H9 (cell line): ENCODE measurements at regions not wholly inside any gene's neighbourhood (a gene's known extent, or its start where the extent isn't known, plus 50 kb on each side); places are given as distances from the start of the nearest gene placed in this dataset.

Experiments
- DNase-seq: peaks from one replicate; pipeline ENCODE4 v3.0.0-alpha.2; 2017
- H2AFZ ChIP-seq: one replicate; pipeline ENCODE4 v1.6.1; 2013; ENCODE audit warnings: mild to moderate bottlenecking, low read length, control low read depth, moderate library complexity
- H2AK5ac ChIP-seq: 2 replicates; pipeline ENCODE4 v1.6.1; 2013; ENCODE audit warnings: low read length, control low read depth, mixed read lengths; ENCODE audit not compliant: insufficient read length
- H2BK120ac ChIP-seq: one replicate; pipeline ENCODE4 v1.6.1; 2013; ENCODE audit warnings: low read depth, mild to moderate bottlenecking, low read length, control low read depth, inconsistent platforms; ENCODE audit not compliant: poor library complexity, severe bottlenecking
- H2BK12ac ChIP-seq: 2 replicates; pipeline ENCODE4 v1.6.1; 2013; ENCODE audit warnings: low read length, control low read depth, mixed read lengths, low read depth; ENCODE audit not compliant: insufficient read length
- H2BK15ac ChIP-seq: 2 replicates; pipeline ENCODE4 v1.6.1; 2013; ENCODE audit warnings: low read depth, low read length, control low read depth
- H2BK20ac ChIP-seq: one replicate; pipeline ENCODE4 v1.6.1; 2013; ENCODE audit warnings: low read depth, mild to moderate bottlenecking, low read length, control low read depth, inconsistent platforms; ENCODE audit not compliant: poor library complexity, severe bottlenecking
- H2BK5ac ChIP-seq: 2 replicates; pipeline ENCODE4 v1.6.1; 2013; ENCODE audit warnings: low read length, control low read depth, mixed read lengths; ENCODE audit not compliant: insufficient read length
- H3K14ac ChIP-seq: 2 replicates; pipeline ENCODE4 v1.6.1; 2013; ENCODE audit warnings: low read length, control low read depth; ENCODE audit not compliant: insufficient read depth
- H3K18ac ChIP-seq: 2 replicates; pipeline ENCODE4 v1.6.1; 2013; ENCODE audit warnings: low read depth, mild to moderate bottlenecking, mixed read lengths, low read length, control low read depth; ENCODE audit not compliant: insufficient read length
- H3K23ac ChIP-seq: 2 replicates; pipeline ENCODE4 v1.6.1; 2013; ENCODE audit warnings: low read length, control low read depth, mixed read lengths, low read depth; ENCODE audit not compliant: insufficient read length
- H3K23me2 ChIP-seq: 2 replicates; pipeline ENCODE4 v1.6.1; 2013; ENCODE audit warnings: low read depth, mild to moderate bottlenecking, mixed read lengths, low read length, control low read depth; ENCODE audit not compliant: insufficient read length, poor library complexity, severe bottlenecking
- H3K27ac ChIP-seq: 2 replicates; pipeline ENCODE4 v1.5.1; 2013; ENCODE audit warnings: low read length, control low read depth, mixed read lengths, low read depth; ENCODE audit not compliant: insufficient read length
- H3K27me3 ChIP-seq: 2 replicates; pipeline ENCODE4 v1.6.1; 2013; ENCODE audit warnings: low read length, control low read depth, inconsistent platforms; ENCODE audit not compliant: insufficient read depth
- H3K4ac ChIP-seq: 2 replicates; pipeline ENCODE4 v1.6.1; 2013; ENCODE audit warnings: low read depth, mild to moderate bottlenecking, control low read depth, inconsistent platforms, low read length, moderate library complexity
- H3K4me1 ChIP-seq: 2 replicates; pipeline ENCODE4 v1.6.1; 2013; ENCODE audit warnings: low read length, control low read depth, inconsistent platforms; ENCODE audit not compliant: insufficient read depth
- H3K4me2 ChIP-seq: 2 replicates; pipeline ENCODE4 v1.6.1; 2013; ENCODE audit warnings: low read length, control low read depth, mixed read lengths; ENCODE audit not compliant: insufficient read length, insufficient read depth
- H3K56ac ChIP-seq: 2 replicates; pipeline ENCODE4 v1.6.1; 2013; ENCODE audit warnings: low read depth, mild to moderate bottlenecking, mixed read lengths, low read length, control low read depth; ENCODE audit not compliant: insufficient read length
- H3K79me1 ChIP-seq: 2 replicates; pipeline ENCODE4 v1.6.1; 2013; ENCODE audit warnings: low read depth, mild to moderate bottlenecking, moderate library complexity, low read length, control low read depth, inconsistent platforms; ENCODE audit not compliant: insufficient read depth, poor library complexity, severe bottlenecking
- H3K79me2 ChIP-seq: 2 replicates; pipeline ENCODE4 v1.6.1; 2013; ENCODE audit warnings: low read length, control low read depth, inconsistent platforms; ENCODE audit not compliant: insufficient read depth
- H3K9ac ChIP-seq: 2 replicates; pipeline ENCODE4 v1.6.1; 2013; ENCODE audit warnings: low read length, control low read depth, mixed read lengths; ENCODE audit not compliant: insufficient read length; ENCODE audit errors: extremely low read depth
- H3K9me3 ChIP-seq: one replicate; pipeline ENCODE4 v1.6.1; 2013; ENCODE audit warnings: low read depth, low read length, inconsistent platforms; ENCODE audit not compliant: control insufficient read depth
- H3T11ph ChIP-seq: one replicate; pipeline ENCODE4 v1.6.1; 2013; ENCODE audit warnings: mild to moderate bottlenecking, low read length, control low read depth, inconsistent platforms
- H4K20me1 ChIP-seq: one replicate; pipeline ENCODE4 v1.6.1; 2013; ENCODE audit not compliant: control insufficient read depth, insufficient read length, insufficient read depth
- H4K5ac ChIP-seq: 2 replicates; pipeline ENCODE4 v1.6.1; 2013; ENCODE audit warnings: low read depth, mild to moderate bottlenecking, mixed read lengths, low read length, control low read depth; ENCODE audit not compliant: insufficient read length
- H4K8ac ChIP-seq: replicated peaks from 2 replicates; pipeline ENCODE4 v1.6.1; 2013; ENCODE audit warnings: low read length, control low read depth, mixed read lengths, low read depth; ENCODE audit not compliant: insufficient read length
- H4K91ac ChIP-seq: 2 replicates; pipeline ENCODE4 v1.6.1; 2013; ENCODE audit warnings: low read depth, mild to moderate bottlenecking, moderate library complexity, mixed read lengths, low read length, control low read depth; ENCODE audit not compliant: insufficient read length
- H3K27ac Mint-ChIP-seq, 3 experiments: 2 replicates in 2 of 3; 3 replicates in 1 of 3; pipeline ENCODE4 v1.8.0; 2020 to 2021; ENCODE audit warnings: mixed read lengths in 3 of 3, mild to moderate bottlenecking in 1 of 3, moderate library complexity in 1 of 3
- H3K27me3 Mint-ChIP-seq: 2 replicates; pipeline ENCODE4 v1.8.0; 2021; ENCODE audit warnings: low read depth, mild to moderate bottlenecking, moderate library complexity, mixed read lengths
- H3K36me3 Mint-ChIP-seq, 3 experiments: 2 replicates in 2 of 3; 3 replicates in 1 of 3; pipeline ENCODE4 v1.8.0; 2020 to 2021; ENCODE audit warnings: low read depth in 3 of 3, mixed read lengths in 3 of 3; ENCODE audit not compliant: insufficient read depth in 1 of 3
- H3K4me1 Mint-ChIP-seq, 2 experiments: 2 replicates each; pipeline ENCODE4 v1.8.0; 2020; ENCODE audit warnings: mixed read lengths in 2 of 2
- H3K4me3 Mint-ChIP-seq, 2 experiments: 2 replicates in 1 of 2; 3 replicates in 1 of 2; pipeline ENCODE4 v1.8.0; 2020 to 2021; ENCODE audit warnings: mild to moderate bottlenecking in 2 of 2, mixed read lengths in 2 of 2, moderate library complexity in 1 of 2
- H3K9me3 Mint-ChIP-seq, 2 experiments: 2 replicates in 1 of 2; 3 replicates in 1 of 2; pipeline ENCODE4 v1.8.0; 2020; ENCODE audit warnings: mild to moderate bottlenecking in 2 of 2, mixed read lengths in 2 of 2, moderate library complexity in 1 of 2
- CTCF ChIP-seq: fragments of 200-600 bp; sonication (generic); conservative IDR thresholded peaks from 3 replicates; pipeline ENCODE4 v1.8.0; 2021; ENCODE audit warnings: antibody characterized with exemption, mild to moderate bottlenecking
- WGBS: extraction: QIAGEN DNeasy Blood & Tissue Kit; methylation state at CpG from one replicate; pipeline ENCODE4 v1.1.7; 2013; ENCODE audit warnings: missing lambda C conversion rate, low lambda C conversion rate, mixed read lengths; ENCODE audit not compliant: insufficient read length; ENCODE audit errors: extremely low coverage; 5-methylcytosine and 5-hydroxymethylcytosine counted together

- no peaks in the 10 kb centered on the region for H3K27me3 ChIP-seq
- Mint-ChIP-seq H3K4me3 (no peak overlapping the region), H3K9me3 (peaks cover 7 to 39% of the 10 kb centered on the region in 2 experiments; a peak in 3 of 5 replicates), H3K4me1 (0 out of 4 replicates have a peak, but pooled peaks cover 0 to 3% of the 10 kb centered on the region in 2 experiments), H3K27me3 (peaks cover 1% of the 10 kb centered on the region; the same call in 1 of the 2 replicates), H3K36me3 (no peaks in the 10 kb centered on the region), H3K27ac (no peak overlapping the region)
- no peak overlapping the region for H3K27ac ChIP-seq
- no peak overlapping the region for H2BK120ac ChIP-seq
- H3K79me2 ChIP-seq, result no peaks in the 10 kb centered on the region
- no peak overlapping the region for H2BK5ac ChIP-seq
- no peak overlapping the region for H2AFZ ChIP-seq
- no peaks in the 10 kb centered on the region for H3K4me1 ChIP-seq
- H4K5ac ChIP-seq, result no peak overlapping the region
- H3K4me2 ChIP-seq, result no peak overlapping the region
- TF ChIP-seq CTCF, result no peak
- no peak overlapping the region for H3K56ac ChIP-seq
- H3K23me2 ChIP-seq, result no peaks in the 10 kb centered on the region
- no peak overlapping the region for H3K18ac ChIP-seq
- no peak overlapping the region for H3K14ac ChIP-seq
- no peak overlapping the region for H4K91ac ChIP-seq
- no CpG with 5 or more reads among the region's 5 CpGs for WGBS
- no peak overlapping the region for H2BK15ac ChIP-seq
- no peak overlapping the region for H2AK5ac ChIP-seq
- no peak overlapping the region for H3K4ac ChIP-seq
- peaks cover 9% of the 10 kb centered on the region for H3K9me3 ChIP-seq
- H2BK12ac ChIP-seq, result no peak overlapping the region
- no peak for DNase-seq
- H4K8ac ChIP-seq, result no peak overlapping the region
- no peak overlapping the region for H3T11ph ChIP-seq
- no peak overlapping the region for H2BK20ac ChIP-seq
- H3K79me1 ChIP-seq, result no peaks in the 10 kb centered on the region
- no peaks in the 10 kb centered on the region for H4K20me1 ChIP-seq
- no peak overlapping the region for H3K23ac ChIP-seq
- no peak overlapping the region for H3K9ac ChIP-seq
These were observed 121.4 kb downstream of the DMRT2 start for GRCh38 chr9:1171546-1171945.
